OCI-LY1 (cell line): ENCODE measurements at regions not wholly inside any gene's neighbourhood (a gene's known extent, or its start where the extent isn't known, plus 50 kb on each side); places are given as distances from the start of the nearest gene placed in this dataset.

Experiments used
- H2AFZ ChIP-seq: fragments of 200-600 bp; sonication (generic), shearing (Covaris generic); 2 replicates; pipeline ENCODE4 v1.6.0; 2014; ENCODE audit warnings: antibody characterized with exemption, mild to moderate bottlenecking, low read length
- H3F3A ChIP-seq: fragments of 200-600 bp; sonication (generic), shearing (Covaris generic); 2 replicates; pipeline ENCODE4 v1.6.0; 2014; ENCODE audit warnings: mild to moderate bottlenecking, antibody characterized with exemption, low read length, moderate library complexity; ENCODE audit not compliant: insufficient read depth
- H3K27ac ChIP-seq: fragments of 200-600 bp; sonication (generic); 2 replicates; pipeline ENCODE4 v1.5.1; 2014; ENCODE audit warnings: low read length, mixed run types, mild to moderate bottlenecking, low read depth; ENCODE audit not compliant: poor library complexity, severe bottlenecking
- H3K27me3 ChIP-seq: fragments of 200-600 bp; sonication (generic); 2 replicates; pipeline ENCODE4 v1.6.0; 2014; ENCODE audit warnings: antibody characterized with exemption, mild to moderate bottlenecking, low read length, moderate library complexity; ENCODE audit not compliant: insufficient read depth
- H3K36me3 ChIP-seq: fragments of 200-600 bp; sonication (generic); 2 replicates; pipeline ENCODE4 v1.6.1; 2014; ENCODE audit warnings: mild to moderate bottlenecking, antibody characterized with exemption, low read length, moderate library complexity, mixed read lengths; ENCODE audit not compliant: insufficient read depth
- H3K4me1 ChIP-seq: fragments of 200-600 bp; sonication (generic); 2 replicates; pipeline ENCODE4 v1.5.1; 2014; ENCODE audit warnings: mild to moderate bottlenecking, low read length, moderate library complexity; ENCODE audit not compliant: insufficient read depth, severe bottlenecking
- H3K4me2 ChIP-seq: fragments of 200-600 bp; sonication (generic), shearing (Covaris generic); 2 replicates; pipeline ENCODE4 v1.6.1; 2014; ENCODE audit warnings: low read length
- H3K4me3 ChIP-seq: fragments of 200-600 bp; sonication (generic); 2 replicates; pipeline ENCODE4 v1.5.1; 2014; ENCODE audit warnings: low read length, low read depth, mild to moderate bottlenecking, mixed read lengths; ENCODE audit not compliant: poor library complexity, severe bottlenecking
- H3K79me2 ChIP-seq: fragments of 200-600 bp; shearing (Covaris generic); 2 replicates; pipeline ENCODE4 v1.6.1; 2016; ENCODE audit warnings: mixed run types, low read length, mixed read lengths; ENCODE audit not compliant: insufficient read depth
- H3K9ac ChIP-seq: fragments of 200-600 bp; sonication (generic), shearing (Covaris generic); 2 replicates; pipeline ENCODE4 v1.6.1; 2014; ENCODE audit warnings: mild to moderate bottlenecking, low read length, mixed read lengths
- H3K9me2 ChIP-seq: fragments of 200-600 bp; sonication (generic), shearing (Covaris generic); 2 replicates; pipeline ENCODE4 v1.6.1; 2014; ENCODE audit warnings: low read depth, mild to moderate bottlenecking, low read length, mixed read lengths
- H3K9me3 ChIP-seq: fragments of 200-600 bp; shearing (Covaris generic); 2 replicates; pipeline ENCODE4 v1.6.1; 2014; ENCODE audit warnings: low read length, mixed read lengths
- H4K20me1 ChIP-seq: fragments of 200-600 bp; sonication (generic), shearing (Covaris generic); 2 replicates; pipeline ENCODE4 v1.6.0; 2016; ENCODE audit warnings: mild to moderate bottlenecking, low read length; ENCODE audit not compliant: insufficient read depth
- CTCF ChIP-seq: fragments of 200-600 bp; sonication (generic), shearing (Covaris generic); IDR thresholded peaks from 2 replicates; pipeline ENCODE4 v1.5.1; 2017; ENCODE audit warnings: mild to moderate bottlenecking, antibody characterized with exemption, low read length, moderate library complexity, mixed read lengths
- EZH2 ChIP-seq: fragments of 200-600 bp; sonication (generic), shearing (Covaris generic); IDR thresholded peaks from 2 replicates; pipeline ENCODE4 v1.8.0; 2017; ENCODE audit warnings: borderline replicate concordance, mixed run types, mild to moderate bottlenecking, antibody characterized with exemption, low read length, moderate library complexity, mixed read lengths

DNA sequence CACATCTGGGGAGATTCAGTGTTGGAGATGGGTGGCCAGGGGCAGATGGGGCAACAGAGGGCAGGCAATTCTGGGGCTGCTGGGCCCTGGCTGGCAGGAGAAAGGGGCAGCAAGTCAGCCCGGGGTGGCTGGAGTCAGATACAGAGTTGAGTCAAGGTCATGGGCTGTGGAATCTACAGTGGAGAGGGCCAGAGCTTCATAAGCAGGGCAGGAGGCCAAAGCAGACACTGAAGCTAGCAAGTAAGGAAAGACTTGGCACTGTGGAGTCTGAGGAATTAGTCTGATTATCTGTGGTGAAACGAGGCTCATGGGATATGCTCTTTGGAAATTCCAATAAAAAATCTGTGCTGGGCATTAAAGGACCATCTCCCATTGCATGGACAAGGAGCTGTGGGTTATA is 95.5 kb downstream of the TMX1 start:
- Histone ChIP-seq H3K9me2 (no peaks in the 10 kb centered on the region), H4K20me1 (no peaks in the 10 kb centered on the region), H3K4me2 (no peak overlapping the region), H3K36me3 (no peaks in the 10 kb centered on the region), H3K4me1 (no peaks in the 10 kb centered on the region), H3K9ac (no peak overlapping the region), H3K9me3 (no peaks in the 10 kb centered on the region), H2AFZ (no peak overlapping the region), H3K27me3 (no peaks in the 10 kb centered on the region), H3F3A (no peaks in the 10 kb centered on the region), H3K4me3 (no peak overlapping the region), H3K27ac (no peak overlapping the region), H3K79me2 (no peaks in the 10 kb centered on the region)
- no peak for TF ChIP-seq CTCF
- no peak for TF ChIP-seq EZH2

- Histone ChIP-seq H2AFZ (no peak overlapping the region), H3K36me3 (no peaks in the 10 kb centered on the region), H3K79me2 (no peaks in the 10 kb centered on the region), H3K9me2 (no peaks in the 10 kb centered on the region), H3K9ac (no peak overlapping the region), H3K9me3 (no peaks in the 10 kb centered on the region), H3K4me2 (no peak overlapping the region), H3K4me1 (no peaks in the 10 kb centered on the region), H3K27me3 (no peaks in the 10 kb centered on the region), H4K20me1 (no peaks in the 10 kb centered on the region), H3K27ac (no peak overlapping the region), H3F3A (no peaks in the 10 kb centered on the region), H3K4me3 (no peak overlapping the region)
- TF ChIP-seq EZH2 (no peak), CTCF (no peak)
These were observed 96.1 kb downstream of the TMX1 start for GRCh38 chr14:51335961-51336723.

DNA sequence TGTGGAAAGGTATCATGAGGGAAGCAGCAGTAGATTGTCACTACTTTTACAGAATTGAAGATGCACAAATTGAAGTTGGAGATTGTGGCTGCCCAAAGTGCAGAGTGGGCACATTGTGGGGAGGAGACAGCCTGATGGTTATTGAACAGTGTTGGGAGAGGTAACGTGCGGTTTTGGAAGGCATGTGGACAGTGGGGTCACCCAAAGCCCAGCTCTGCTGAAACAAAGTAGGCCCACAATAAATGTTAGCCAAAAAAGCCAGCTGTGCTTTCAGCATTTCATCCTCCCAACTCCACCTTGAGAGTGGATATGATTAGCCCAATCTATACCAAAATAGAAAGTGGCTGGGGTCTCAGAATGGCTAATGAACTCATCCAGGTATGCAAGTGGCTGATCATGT is 96.7 kb downstream of the TMX1 start:
- Histone ChIP-seq H2AFZ (no peak overlapping the region), H3K4me3 (no peak overlapping the region), H3K27me3 (no peaks in the 10 kb centered on the region), H3K27ac (no peak overlapping the region), H3K36me3 (no peaks in the 10 kb centered on the region), H3K9ac (no peak overlapping the region), H3K9me2 (no peaks in the 10 kb centered on the region), H4K20me1 (no peaks in the 10 kb centered on the region), H3K4me1 (no peaks in the 10 kb centered on the region), H3K79me2 (no peaks in the 10 kb centered on the region), H3K4me2 (no peak overlapping the region), H3F3A (no peaks in the 10 kb centered on the region), H3K9me3 (no peaks in the 10 kb centered on the region)
- no peak for TF ChIP-seq CTCF
- TF ChIP-seq EZH2 = no peak
